Right atrium auricular region (tissue), 2 donors: ENCODE measurements at regions not wholly inside any gene's neighbourhood (a gene's known extent, or its start where the extent isn't known, plus 50 kb on each side); places are given as distances from the start of the nearest gene placed in this dataset.

Experiments
- DNase-seq: peaks from one replicate; pipeline ENCODE4 v3.0.0-alpha.2; 2019; ENCODE audit warnings: low spot score
- H3K27ac ChIP-seq, 2 donors: fragments of 200-600 bp; sonication (generic); 1 replicate in 1 of 2; 2 replicates in 1 of 2; pipeline ENCODE4 v1.5.1; 2016 to 2019
- H3K27me3 ChIP-seq, 2 donors: fragments of 200-600 bp; sonication (generic); one replicate each; pipeline versions ENCODE4 v1.5.1 to v1.6.0; 2017 to 2019
- H3K36me3 ChIP-seq: fragments of 200-600 bp; sonication (generic); one replicate; pipeline ENCODE4 v1.5.1; 2016
- H3K4me1 ChIP-seq, 2 donors: fragments of 200-600 bp; sonication (generic); one replicate each; pipeline versions ENCODE4 v1.5.1 to v1.6.0; 2017 to 2019
- H3K4me3 ChIP-seq, 2 donors: fragments of 200-600 bp; sonication (generic); 1 replicate in 1 of 2; 2 replicates in 1 of 2; pipeline ENCODE4 v1.5.1; 2017 to 2019; ENCODE audit warnings: mild to moderate bottlenecking in 1 of 2, moderate library complexity in 1 of 2
- H3K9me3 ChIP-seq, 2 donors: fragments of 200-600 bp; sonication (generic); one replicate each; pipeline ENCODE4 v1.5.1; 2019
- CTCF ChIP-seq, 2 donors: fragments of 200-600 bp; sonication (generic); IDR thresholded peaks; one replicate each; pipeline ENCODE4 v1.5.1; 2019; ENCODE audit warnings: antibody characterized with exemption in 2 of 2

GRCh38 chr15:47409600-47409999 lies 307.7 kb upstream of the SEMA6D start:
- DNase-seq: no peak
- H3K9me3 ChIP-seq: no peaks in the 10 kb centered on the region
- no peak overlapping the region for H3K4me3 ChIP-seq
- H3K4me1 ChIP-seq: peaks cover 0 to 22% of the 10 kb centered on the region in 2 donors
- H3K27ac ChIP-seq: no peak overlapping the region
- no peaks in the 10 kb centered on the region for H3K27me3 ChIP-seq
- H3K36me3 ChIP-seq: no peaks in the 10 kb centered on the region
- TF ChIP-seq CTCF (IDR thresholded peaks at IDR 0.05): no peak

GRCh38 chr15:47410247-47410646 lies 307.1 kb upstream of the SEMA6D start:
- peaks cover 0 to 26% of the 10 kb centered on the region in 2 donors for H3K4me1 ChIP-seq
- no peaks in the 10 kb centered on the region for H3K36me3 ChIP-seq
- no peak for DNase-seq
- H3K9me3 ChIP-seq: no peaks in the 10 kb centered on the region
- H3K27me3 ChIP-seq: no peaks in the 10 kb centered on the region
- no peak for TF ChIP-seq CTCF (IDR thresholded peaks at IDR 0.05)
- H3K4me3 ChIP-seq: no peak overlapping the region
- no peak overlapping the region for H3K27ac ChIP-seq

GRCh38 chr15:47411733-47412132 lies 305.6 kb upstream of the SEMA6D start:
- H3K36me3 ChIP-seq: no peaks in the 10 kb centered on the region
- H3K27ac ChIP-seq: no peak overlapping the region
- DNase-seq: no peak
- H3K27me3 ChIP-seq: no peaks in the 10 kb centered on the region
- H3K4me3 ChIP-seq: no peak overlapping the region
- H3K4me1 ChIP-seq: peaks cover 0 to 28% of the 10 kb centered on the region in 2 donors
- no peaks in the 10 kb centered on the region for H3K9me3 ChIP-seq
- no peak for TF ChIP-seq CTCF (IDR thresholded peaks at IDR 0.05)

GRCh38 chr15:47412136-47412535 lies 305.2 kb upstream of the SEMA6D start:
- Histone ChIP-seq H3K4me1 (peaks cover 0 to 28% of the 10 kb centered on the region in 2 donors), H3K9me3 (no peaks in the 10 kb centered on the region), H3K4me3 (no peak overlapping the region), H3K27ac (no peak overlapping the region), H3K36me3 (no peaks in the 10 kb centered on the region), H3K27me3 (no peaks in the 10 kb centered on the region)
- no peak for TF ChIP-seq CTCF (IDR thresholded peaks at IDR 0.05)
- DNase-seq: no peak

GRCh38 chr15:47412802-47413201 lies 304.5 kb upstream of the SEMA6D start:
- DNase-seq: no peak

More at GRCh38 chr15:47412802-47413201, 304.5 kb upstream of the SEMA6D start:
- H3K36me3 ChIP-seq: no peaks in the 10 kb centered on the region
- no peak for TF ChIP-seq CTCF (IDR thresholded peaks at IDR 0.05)
- H3K27ac ChIP-seq: no peak overlapping the region
- H3K9me3 ChIP-seq: no peaks in the 10 kb centered on the region
- H3K27me3 ChIP-seq: no peaks in the 10 kb centered on the region
- peaks cover 0 to 28% of the 10 kb centered on the region in 2 donors for H3K4me1 ChIP-seq
- no peak overlapping the region for H3K4me3 ChIP-seq
